ENCODE measurements at regions not wholly inside any gene's neighbourhood (a gene's known extent, or its start where the extent isn't known, plus 50 kb on each side); places are given as distances from the start of the nearest gene placed in this dataset.
"Not testable (repeated sequence)": the region's sequence is repeated elsewhere in the genome, so short reads cannot be mapped to it uniquely, and the experiment has no call there.

GRCh38 chr1:189253601-189254350 lies 1223.9 kb downstream of the BRINP3 start:
- DNase-seq: no peak

GRCh38 chr1:189261128-189261527 lies 1216.5 kb downstream of the BRINP3 start:
- DNase-seq: not testable (repeated sequence)

DNA sequence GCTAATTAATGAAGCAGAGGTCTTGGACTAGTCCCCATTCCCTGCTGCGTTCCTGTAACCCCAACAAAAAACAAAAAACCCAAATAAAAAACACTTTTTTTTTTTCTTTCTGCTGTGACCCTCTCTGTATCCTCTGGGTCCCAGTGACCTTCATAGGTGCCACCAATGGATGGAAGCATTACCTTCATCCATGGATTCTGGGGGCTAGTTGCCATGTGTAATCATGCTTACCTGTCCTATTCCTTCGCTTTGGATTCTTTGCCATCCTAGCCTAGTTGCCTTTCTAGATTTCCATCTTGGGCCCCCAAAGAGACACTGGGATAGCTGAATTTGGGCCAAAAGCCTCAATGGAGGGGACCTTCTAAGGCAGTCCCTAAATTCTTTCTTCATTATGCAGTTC lies 1208.7 kb downstream of the BRINP3 start:
- DNase-seq: no peak

GRCh38 chr1:189274267-189274666 lies 1203.4 kb downstream of the BRINP3 start:
- no peak for DNase-seq

GRCh38 chr1:189275796-189276195 lies 1201.9 kb downstream of the BRINP3 start:
- DNase-seq: peak; percentile 18

- no peak for DNase-seq
Observed at GRCh38 chr1:189289346-189289745, 1188.3 kb downstream of the BRINP3 start.

GRCh38 chr1:189301235-189301634 lies 1176.4 kb downstream of the BRINP3 start:
- DNase-seq: no peak

- DNase-seq: no peak
Observed at GRCh38 chr1:189305279-189305678, 1172.4 kb downstream of the BRINP3 start.

DNA sequence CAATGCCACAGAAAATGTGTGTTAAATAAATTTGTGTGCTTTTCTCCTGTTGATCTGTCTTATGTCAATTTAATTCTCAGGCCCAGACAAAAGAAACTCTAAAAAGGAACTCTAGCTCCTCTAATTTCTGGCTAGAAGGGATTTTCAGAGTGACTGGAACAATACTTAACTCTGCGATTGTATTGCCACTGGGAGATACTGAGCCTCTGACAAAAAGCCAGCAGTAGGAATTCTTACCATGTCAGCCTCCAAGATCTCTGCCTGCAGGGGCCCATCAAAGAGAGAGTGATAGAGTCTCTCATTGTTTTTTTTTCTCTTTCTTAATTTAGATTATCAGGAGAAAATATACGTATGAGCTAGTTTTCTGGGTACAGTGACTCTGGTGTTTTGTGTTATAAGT lies 1165.7 kb downstream of the BRINP3 start:
- no peak for DNase-seq

GRCh38 chr1:189312499-189312898 lies 1165.2 kb downstream of the BRINP3 start:
- DNase-seq: no peak

- DNase-seq: no peak
Observed at GRCh38 chr1:189313488-189313887, 1164.2 kb downstream of the BRINP3 start.

GRCh38 chr1:189315035-189315901 lies 1162.4 kb downstream of the BRINP3 start:
- DNase-seq: no peak

DNA sequence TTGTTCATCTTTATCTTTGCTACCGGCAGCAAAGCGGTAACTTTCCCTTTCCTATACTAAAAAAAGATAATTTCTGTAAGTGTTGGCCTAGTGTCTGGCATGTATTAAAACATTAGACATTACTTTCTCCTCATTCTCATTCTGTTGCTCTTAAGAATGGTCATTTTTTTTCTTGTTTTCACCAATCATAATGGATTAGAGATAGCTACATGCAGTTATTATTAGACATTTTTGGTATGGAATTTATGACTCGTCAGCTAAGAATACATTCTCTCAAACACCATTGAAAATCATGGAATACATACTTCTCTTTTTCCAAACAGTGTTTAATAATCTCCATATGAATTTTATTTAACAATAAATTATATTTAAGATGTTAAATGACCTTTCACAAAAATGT lies 1154.6 kb downstream of the BRINP3 start:
- DNase-seq: no peak

DNA sequence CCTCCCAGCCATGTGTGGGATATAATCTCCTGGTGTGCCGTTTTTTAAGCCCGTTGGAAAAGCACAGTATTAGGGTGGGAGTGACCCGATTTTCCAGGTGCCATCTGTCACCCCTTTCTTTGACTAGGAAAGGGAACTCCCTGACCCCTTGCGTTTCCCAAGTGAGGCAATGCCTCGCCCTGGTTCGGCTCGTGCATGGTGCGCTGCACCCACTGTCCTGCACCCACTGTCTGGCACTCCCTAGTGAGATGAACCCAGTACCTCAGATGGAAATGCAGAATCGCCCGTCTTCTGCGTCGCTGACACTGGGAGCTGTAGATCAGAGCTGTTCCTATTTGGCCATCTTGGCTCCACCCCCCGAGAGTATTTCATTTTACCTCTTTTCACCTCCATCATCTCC lies 1146.6 kb downstream of the BRINP3 start:
- DNase-seq: not testable (repeated sequence)

DNA sequence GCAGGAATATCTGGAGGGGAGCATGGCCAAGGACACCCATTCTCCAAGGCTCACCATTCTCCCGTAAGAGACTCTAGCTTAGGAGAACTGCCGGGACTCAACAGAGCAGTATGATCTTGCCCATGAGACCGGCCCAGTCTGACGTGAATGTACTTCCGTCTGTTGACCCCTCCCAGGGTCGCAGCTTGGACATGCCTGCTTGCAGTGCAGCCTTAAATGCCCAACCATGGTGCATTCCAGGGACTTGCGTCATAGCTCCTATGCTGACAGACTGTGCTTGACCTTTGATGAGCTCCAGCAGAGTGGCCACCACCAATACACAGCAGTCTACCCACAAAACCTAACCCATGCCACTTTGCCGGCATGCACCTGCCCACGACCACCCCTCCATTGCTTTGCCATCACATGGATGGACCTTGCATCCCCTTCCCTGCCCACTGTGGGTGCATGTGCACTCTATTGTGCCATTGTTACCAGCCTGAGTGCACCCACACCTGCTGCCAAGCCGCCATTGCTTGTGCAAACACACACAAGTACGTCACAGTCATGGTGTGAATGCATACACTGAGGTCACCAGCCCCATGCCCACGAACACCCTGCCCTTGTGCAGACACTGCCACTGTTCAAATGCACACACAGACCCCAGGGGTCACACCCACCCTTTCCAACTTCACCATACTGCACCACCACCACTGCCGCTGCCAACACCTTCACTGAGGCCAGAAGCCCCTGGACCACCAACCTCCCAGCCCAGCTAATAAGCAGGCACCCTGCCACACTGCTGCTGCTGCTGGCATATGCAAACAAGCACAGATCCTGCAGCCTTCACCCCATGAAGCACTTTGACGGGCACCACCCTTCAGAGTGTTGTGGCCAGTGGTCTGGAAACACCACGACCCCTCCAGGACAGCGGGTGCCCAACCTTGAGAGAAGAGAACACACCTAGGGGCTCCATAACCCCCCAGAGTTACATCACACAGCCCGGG lies 1141.3 kb downstream of the BRINP3 start:
- DNase-seq: no peak

DNA sequence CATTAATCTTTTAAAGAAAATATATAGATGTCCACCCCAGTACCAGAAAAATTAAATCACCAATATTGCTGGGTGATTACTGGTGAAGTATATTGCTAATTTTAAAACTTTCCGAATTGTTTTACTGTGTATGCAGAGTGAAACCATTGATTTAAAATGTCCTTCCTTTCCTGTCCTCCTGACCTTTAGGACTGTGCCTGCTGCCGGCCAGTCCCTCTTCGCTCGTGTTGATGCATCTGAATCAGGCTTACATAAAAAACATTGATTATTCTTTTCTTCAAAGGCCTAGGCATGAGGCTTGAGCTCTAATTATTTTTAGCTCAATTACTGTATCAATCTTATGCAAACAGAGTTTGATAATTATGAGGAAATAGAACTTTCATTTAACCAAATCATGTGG lies 1128.1 kb downstream of the BRINP3 start:
- no peak for DNase-seq

DNA sequence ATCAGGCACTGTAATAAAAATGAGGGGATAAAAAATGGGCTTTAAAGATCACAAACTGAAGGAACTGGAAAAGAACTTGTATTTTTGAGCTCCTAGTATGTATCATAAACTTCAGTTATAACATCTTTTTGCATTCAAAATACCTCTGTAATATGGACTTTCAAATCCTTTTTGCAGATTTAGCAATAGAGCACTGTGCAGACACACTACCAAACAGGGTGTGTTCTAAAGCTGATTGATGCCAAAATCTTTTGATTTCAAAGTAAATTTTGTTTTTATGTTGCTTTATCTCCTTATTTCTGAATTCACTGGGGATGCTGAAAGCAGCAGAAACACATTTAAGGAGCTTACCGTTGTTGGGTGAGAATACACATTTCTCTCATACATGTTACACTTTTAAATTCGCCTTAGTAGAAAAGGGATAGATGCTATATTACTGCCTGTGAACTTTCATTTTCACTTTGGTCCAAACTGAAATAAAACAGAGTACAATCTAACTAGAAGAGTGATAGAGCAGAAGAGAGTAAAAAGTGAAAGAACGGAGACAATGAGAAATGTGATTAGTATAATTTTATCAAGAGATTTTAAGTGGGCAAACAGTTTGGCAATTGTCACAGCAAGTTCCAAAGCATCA lies 1126.6 kb downstream of the BRINP3 start:
- no peak for DNase-seq

- no peak for DNase-seq
Observed at GRCh38 chr1:189351960-189352359, 1125.7 kb downstream of the BRINP3 start.

DNA sequence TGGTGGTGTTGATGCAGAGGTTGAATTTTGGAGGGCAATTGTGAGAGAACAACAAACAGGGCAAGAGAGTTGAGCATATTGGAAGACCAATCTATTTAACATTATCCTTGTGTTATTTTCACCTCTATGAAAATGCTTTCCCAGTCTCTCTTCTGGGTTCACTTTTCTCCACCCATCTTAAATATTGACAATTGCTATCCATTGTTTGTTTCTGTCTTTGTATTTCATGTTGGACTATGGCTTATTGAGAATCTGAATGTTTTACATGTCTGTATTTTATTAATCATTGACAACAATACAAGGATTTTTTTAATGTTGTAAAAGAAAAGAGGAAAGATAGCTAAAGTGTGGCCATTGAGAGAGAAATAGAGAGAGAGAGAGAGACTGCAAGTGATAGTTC lies 1121.5 kb downstream of the BRINP3 start:
- no peak for DNase-seq

- DNase-seq: no peak
Observed at GRCh38 chr1:189357317-189357716, 1120.3 kb downstream of the BRINP3 start.

GRCh38 chr1:189369612-189370011 lies 1108.1 kb downstream of the BRINP3 start:
- DNase-seq: no peak

GRCh38 chr1:189374816-189375215 lies 1102.8 kb downstream of the BRINP3 start:
- DNase-seq: peak; percentile 7
